Nephron (organoid): ENCODE measurements at regions not wholly inside any gene's neighbourhood (a gene's known extent, or its start where the extent isn't known, plus 50 kb on each side); places are given as distances from the start of the nearest gene placed in this dataset.

ENCODE experiments used
- H3K27ac Mint-ChIP-seq, 3 experiments: 2 replicates each; pipeline ENCODE4 v1.8.0; 2020; ENCODE audit warnings: mixed read lengths in 3 of 3, mild to moderate bottlenecking in 2 of 3, moderate library complexity in 1 of 3
- H3K27me3 Mint-ChIP-seq: 2 replicates; pipeline ENCODE4 v1.8.0; 2021; ENCODE audit warnings: low read depth, mild to moderate bottlenecking, moderate library complexity, mixed read lengths
- H3K36me3 Mint-ChIP-seq: 2 replicates; pipeline ENCODE4 v1.8.0; 2020; ENCODE audit warnings: low read depth, mixed read lengths
- H3K4me1 Mint-ChIP-seq: 2 replicates; pipeline ENCODE4 v1.8.0; 2020; ENCODE audit warnings: mixed read lengths
- H3K4me3 Mint-ChIP-seq, 3 experiments: 2 replicates each; pipeline ENCODE4 v1.8.0; 2020; ENCODE audit warnings: mild to moderate bottlenecking in 3 of 3, mixed read lengths in 3 of 3, moderate library complexity in 2 of 3
- H3K9me3 Mint-ChIP-seq: 2 replicates; pipeline ENCODE4 v1.8.0; 2020; ENCODE audit warnings: mixed read lengths
- CTCF ChIP-seq, 3 experiments: fragments of 200-600 bp; sonication (generic); IDR thresholded peaks; one replicate each; pipeline ENCODE4 v1.5.0; 2021; ENCODE audit warnings: antibody characterized with exemption in 3 of 3; ENCODE audit not compliant: unreplicated experiment in 3 of 3

- Mint-ChIP-seq H3K4me3 (no peak overlapping the region), H3K4me1 (no peaks in the 10 kb centered on the region), H3K27me3 (peaks cover 58% of the 10 kb centered on the region), H3K9me3 (peaks cover 3% of the 10 kb centered on the region), H3K36me3 (no peaks in the 10 kb centered on the region), H3K27ac (no peak overlapping the region)
- no peak for TF ChIP-seq CTCF (IDR thresholded peaks at IDR 0.05; ENCODE audit: unreplicated experiment in 3 of 3)
These were observed 75.9 kb downstream of the INHBB start for GRCh38 chr2:120421830-120422175.

DNA sequence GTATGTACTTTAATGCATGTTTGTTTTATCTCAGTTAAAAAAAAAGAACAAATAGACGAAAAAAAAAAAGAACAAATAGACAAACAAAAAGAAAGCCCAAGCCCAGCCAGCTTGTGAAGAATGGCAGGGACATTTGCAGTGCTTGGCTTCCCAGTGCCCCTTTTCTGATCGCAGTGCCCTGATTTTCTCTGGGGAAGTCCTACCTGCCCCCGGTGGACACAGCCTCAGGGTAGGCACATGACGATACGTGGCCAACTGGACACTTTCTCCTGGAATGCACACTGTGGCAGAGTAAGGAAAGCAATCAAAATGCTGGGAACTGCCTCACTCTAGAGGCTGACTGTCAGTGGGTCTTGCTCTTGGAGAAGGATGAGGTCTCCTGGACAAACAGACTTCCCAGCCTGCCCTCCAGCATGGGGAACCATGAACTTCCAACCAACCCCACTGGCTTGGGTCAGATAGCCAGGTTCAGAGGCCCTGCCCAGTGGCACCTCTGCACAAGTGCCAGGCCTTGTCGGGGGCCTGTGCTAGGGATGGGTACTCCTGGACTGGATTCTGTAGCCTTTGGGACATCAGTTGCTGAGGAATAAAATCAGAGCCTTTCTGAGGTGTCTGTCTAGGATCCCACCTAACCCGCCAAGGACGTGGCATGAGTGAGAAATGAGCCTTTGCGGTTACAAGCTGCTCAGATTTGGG, 76.7 kb downstream of the INHBB start:
- H3K36me3 Mint-ChIP-seq, result no peaks in the 10 kb centered on the region
- no peak overlapping the region for H3K4me3 Mint-ChIP-seq
- H3K27ac Mint-ChIP-seq, result no peak overlapping the region
- no peaks in the 10 kb centered on the region for H3K4me1 Mint-ChIP-seq
- peaks cover 66% of the 10 kb centered on the region for H3K27me3 Mint-ChIP-seq
- TF ChIP-seq CTCF (IDR thresholded peaks at IDR 0.05; ENCODE audit: unreplicated experiment in 3 of 3), result no peak
- peaks cover 3% of the 10 kb centered on the region for H3K9me3 Mint-ChIP-seq

- no peaks in the 10 kb centered on the region for H3K4me1 Mint-ChIP-seq
- no peaks in the 10 kb centered on the region for H3K36me3 Mint-ChIP-seq
- no peak overlapping the region for H3K27ac Mint-ChIP-seq
- peaks cover 3% of the 10 kb centered on the region for H3K9me3 Mint-ChIP-seq
- TF ChIP-seq CTCF (IDR thresholded peaks at IDR 0.05; ENCODE audit: unreplicated experiment in 3 of 3), result no peak
- H3K4me3 Mint-ChIP-seq, result no peak overlapping the region
- peaks cover 65% of the 10 kb centered on the region for H3K27me3 Mint-ChIP-seq
These were observed 77.4 kb downstream of the INHBB start for GRCh38 chr2:120423167-120423943.

- TF ChIP-seq CTCF (IDR thresholded peaks at IDR 0.05; ENCODE audit: unreplicated experiment in 3 of 3), result no peak
- Mint-ChIP-seq H3K4me1 (no peaks in the 10 kb centered on the region), H3K9me3 (peaks cover 3% of the 10 kb centered on the region), H3K27me3 (peaks cover 62% of the 10 kb centered on the region), H3K27ac (no peak overlapping the region), H3K36me3 (no peaks in the 10 kb centered on the region), H3K4me3 (no peak overlapping the region)
These were observed 78.4 kb downstream of the INHBB start for GRCh38 chr2:120424274-120424796.

DNA sequence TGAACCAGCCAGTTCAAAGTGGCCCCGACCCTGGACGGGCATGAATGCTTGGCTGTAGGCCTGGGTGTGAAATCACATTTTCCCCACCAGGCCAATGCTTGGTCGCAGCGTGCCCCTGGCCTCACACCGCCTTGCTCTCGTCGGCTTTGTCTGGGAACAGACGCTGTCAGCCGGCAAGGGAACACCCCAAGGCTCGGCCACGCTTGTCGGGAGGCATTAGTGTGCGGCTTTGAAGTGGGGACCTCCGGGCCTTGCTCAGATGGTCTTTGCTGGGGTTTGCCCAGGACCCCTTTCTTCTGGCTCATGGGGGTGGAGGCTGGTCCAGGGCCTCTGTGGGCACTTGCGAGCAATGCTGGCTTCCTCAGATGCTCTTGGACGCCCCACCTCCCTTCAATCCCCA, 79.1 kb downstream of the INHBB start:
- Mint-ChIP-seq H3K27ac (no peak overlapping the region), H3K4me1 (no peaks in the 10 kb centered on the region), H3K36me3 (no peaks in the 10 kb centered on the region), H3K9me3 (peaks cover 3% of the 10 kb centered on the region), H3K4me3 (no peak overlapping the region), H3K27me3 (peaks cover 60% of the 10 kb centered on the region)
- no peak for TF ChIP-seq CTCF (IDR thresholded peaks at IDR 0.05; ENCODE audit: unreplicated experiment in 3 of 3)
